Erythroblast (primary cell): ENCODE measurements at regions not wholly inside any gene's neighbourhood (a gene's known extent, or its start where the extent isn't known, plus 50 kb on each side); places are given as distances from the start of the nearest gene placed in this dataset.

Experiments
- GATA1 ChIP-seq: IDR thresholded peaks from 2 replicates; pipeline ENCODE4 v1.6.1; 2011; ENCODE audit warnings: low read depth, mild to moderate bottlenecking, control low read depth, low read length, moderate library complexity
- POLR2A ChIP-seq: IDR thresholded peaks from 2 replicates; pipeline ENCODE4 v1.6.1; 2011; ENCODE audit warnings: mild to moderate bottlenecking, low read length

GRCh38 chr1:79186260-79186659 is 179.7 kb upstream of the ADGRL4 start:
- TF ChIP-seq POLR2A, result no peak
- no peak for TF ChIP-seq GATA1
